DOHH2 (cell line): ENCODE measurements at regions not wholly inside any gene's neighbourhood (a gene's known extent, or its start where the extent isn't known, plus 50 kb on each side); places are given as distances from the start of the nearest gene placed in this dataset.

Experiments used
- H3F3A ChIP-seq: fragments of 200-600 bp; sonication (generic), shearing (Covaris generic); 2 replicates; pipeline ENCODE4 v1.6.0; 2016; ENCODE audit warnings: antibody characterized with exemption, mild to moderate bottlenecking; ENCODE audit not compliant: control insufficient read depth, insufficient read depth
- H3K27ac ChIP-seq: fragments of 200-600 bp; sonication (generic); 2 replicates; pipeline ENCODE4 v1.5.1; 2014; ENCODE audit warnings: low read depth, mild to moderate bottlenecking, low read length, moderate library complexity
- H3K27me3 ChIP-seq: fragments of 200-600 bp; sonication (generic); 2 replicates; pipeline ENCODE4 v1.6.1; 2014; ENCODE audit warnings: mild to moderate bottlenecking, low read length, mixed read lengths; ENCODE audit not compliant: control insufficient read depth
- H3K36me3 ChIP-seq: fragments of 200-600 bp; sonication (generic); 2 replicates; pipeline ENCODE4 v1.6.1; 2014; ENCODE audit warnings: mild to moderate bottlenecking, low read length, moderate library complexity, mixed read lengths; ENCODE audit not compliant: control insufficient read depth
- H3K4me1 ChIP-seq: fragments of 200-600 bp; sonication (generic); 2 replicates; pipeline ENCODE4 v1.6.1; 2014; ENCODE audit warnings: mild to moderate bottlenecking, low read length, mixed read lengths; ENCODE audit not compliant: control insufficient read depth
- H3K4me2 ChIP-seq: fragments of 200-600 bp; sonication (generic); 2 replicates; pipeline ENCODE4 v1.6.0; 2014; ENCODE audit warnings: mild to moderate bottlenecking, low read length, moderate library complexity
- H3K4me3 ChIP-seq: fragments of 200-600 bp; sonication (generic); 2 replicates; pipeline ENCODE4 v1.5.1; 2014; ENCODE audit warnings: mild to moderate bottlenecking, low read length, mixed read lengths
- H3K79me2 ChIP-seq: fragments of 200-600 bp; sonication (generic); 2 replicates; pipeline ENCODE4 v1.6.1; 2014; ENCODE audit warnings: mild to moderate bottlenecking, low read length, mixed read lengths; ENCODE audit not compliant: control insufficient read depth
- H3K9me2 ChIP-seq: fragments of 200-600 bp; sonication (generic); replicated peaks from 2 replicates; pipeline ENCODE4 v1.6.1; 2014; ENCODE audit warnings: mild to moderate bottlenecking, low read length, mixed read lengths; ENCODE audit not compliant: control insufficient read depth
- H3K9me3 ChIP-seq: fragments of 200-600 bp; sonication (generic); 2 replicates; pipeline ENCODE4 v1.6.1; 2014; ENCODE audit warnings: antibody characterized with exemption, low read length, mixed read lengths; ENCODE audit not compliant: control insufficient read depth, insufficient read depth
- H4K20me1 ChIP-seq: fragments of 200-600 bp; sonication (generic); 2 replicates; pipeline ENCODE4 v1.6.0; 2014; ENCODE audit warnings: low read depth, mild to moderate bottlenecking, antibody characterized with exemption, low read length, moderate library complexity; ENCODE audit not compliant: control insufficient read depth, insufficient read depth
- EZH2phosphoT487 ChIP-seq: fragments of 200-600 bp; sonication (generic); IDR thresholded peaks from 2 replicates; pipeline ENCODE4 v1.6.1; 2017; ENCODE audit warnings: borderline replicate concordance, mild to moderate bottlenecking, antibody characterized with exemption, low read length, moderate library complexity, mixed read lengths
- TF ChIP-seq, protein P1 (sequence below): fragments of 200-600 bp; sonication (generic); IDR thresholded peaks from one replicate; pipeline ENCODE4 v1.5.1; 2014; ENCODE audit warnings: antibody characterized with exemption, mild to moderate bottlenecking, low read depth, low read length; ENCODE audit not compliant: poor library complexity, severe bottlenecking

DNA sequence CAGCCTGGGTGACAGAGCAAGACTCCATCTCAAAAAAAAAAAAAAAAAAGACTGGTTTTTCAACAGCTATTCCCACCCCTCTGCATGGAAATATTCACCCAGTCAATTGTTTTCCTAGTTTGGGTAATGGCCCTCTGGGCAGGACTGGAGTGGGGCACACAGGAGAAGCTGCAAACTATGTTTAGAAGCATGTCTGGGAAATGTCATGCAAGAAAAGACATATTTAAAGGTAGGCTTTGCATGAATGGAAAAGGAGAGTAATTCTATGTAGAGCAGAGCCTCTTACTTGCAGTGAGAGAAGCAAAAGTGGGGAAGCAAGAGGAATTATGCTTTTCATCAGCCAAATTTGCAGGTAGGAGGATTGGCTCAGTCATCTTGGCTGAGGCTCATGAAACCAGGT, 276.5 kb upstream of the PLEKHG7 start:
- Histone ChIP-seq H3K27me3 (no peaks in the 10 kb centered on the region), H3K9me3 (no peaks in the 10 kb centered on the region), H3K4me2 (no peak overlapping the region), H3K27ac (no peak overlapping the region), H3K79me2 (no peaks in the 10 kb centered on the region), H4K20me1 (no peaks in the 10 kb centered on the region), H3K9me2 (no peaks in the 10 kb centered on the region), H3K4me3 (no peak overlapping the region), H3K36me3 (no peaks in the 10 kb centered on the region), H3K4me1 (peaks cover 26% of the 10 kb centered on the region), H3F3A (no peaks in the 10 kb centered on the region)
- TF ChIP-seq EZH2phosphoT487 = no peak
- TF ChIP-seq, protein P1, sequence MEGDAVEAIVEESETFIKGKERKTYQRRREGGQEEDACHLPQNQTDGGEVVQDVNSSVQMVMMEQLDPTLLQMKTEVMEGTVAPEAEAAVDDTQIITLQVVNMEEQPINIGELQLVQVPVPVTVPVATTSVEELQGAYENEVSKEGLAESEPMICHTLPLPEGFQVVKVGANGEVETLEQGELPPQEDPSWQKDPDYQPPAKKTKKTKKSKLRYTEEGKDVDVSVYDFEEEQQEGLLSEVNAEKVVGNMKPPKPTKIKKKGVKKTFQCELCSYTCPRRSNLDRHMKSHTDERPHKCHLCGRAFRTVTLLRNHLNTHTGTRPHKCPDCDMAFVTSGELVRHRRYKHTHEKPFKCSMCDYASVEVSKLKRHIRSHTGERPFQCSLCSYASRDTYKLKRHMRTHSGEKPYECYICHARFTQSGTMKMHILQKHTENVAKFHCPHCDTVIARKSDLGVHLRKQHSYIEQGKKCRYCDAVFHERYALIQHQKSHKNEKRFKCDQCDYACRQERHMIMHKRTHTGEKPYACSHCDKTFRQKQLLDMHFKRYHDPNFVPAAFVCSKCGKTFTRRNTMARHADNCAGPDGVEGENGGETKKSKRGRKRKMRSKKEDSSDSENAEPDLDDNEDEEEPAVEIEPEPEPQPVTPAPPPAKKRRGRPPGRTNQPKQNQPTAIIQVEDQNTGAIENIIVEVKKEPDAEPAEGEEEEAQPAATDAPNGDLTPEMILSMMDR = no peak

DNA sequence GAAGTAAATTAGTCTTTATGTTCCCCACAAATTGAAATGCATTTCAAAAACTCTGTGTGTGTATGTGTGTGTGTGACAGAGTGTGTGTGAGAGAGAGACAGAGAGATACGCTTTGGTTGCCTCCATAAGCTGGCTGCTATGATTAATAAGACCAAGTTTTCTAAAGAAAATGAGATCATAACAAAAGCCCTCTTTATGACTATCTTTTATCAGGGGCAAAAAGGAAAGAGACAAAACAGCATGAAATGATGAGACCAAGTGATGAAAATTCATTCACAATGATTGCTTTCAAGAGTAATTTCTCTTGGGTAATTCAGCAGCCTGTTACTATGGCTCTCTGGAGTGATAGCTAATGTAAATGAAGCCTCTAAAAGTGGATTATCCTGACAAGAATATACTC, 277.6 kb upstream of the PLEKHG7 start:
- no peaks in the 10 kb centered on the region for H3F3A ChIP-seq
- H3K9me3 ChIP-seq = no peaks in the 10 kb centered on the region
- peaks cover 26% of the 10 kb centered on the region for H3K4me1 ChIP-seq
- H3K27ac ChIP-seq = no peak overlapping the region
- TF ChIP-seq, protein P1 = no peak
- no peak for TF ChIP-seq EZH2phosphoT487
- no peak overlapping the region for H3K4me2 ChIP-seq
- H4K20me1 ChIP-seq = no peaks in the 10 kb centered on the region
- no peak overlapping the region for H3K4me3 ChIP-seq
- no peaks in the 10 kb centered on the region for H3K9me2 ChIP-seq
- no peaks in the 10 kb centered on the region for H3K27me3 ChIP-seq
- no peaks in the 10 kb centered on the region for H3K79me2 ChIP-seq
- no peaks in the 10 kb centered on the region for H3K36me3 ChIP-seq

DNA sequence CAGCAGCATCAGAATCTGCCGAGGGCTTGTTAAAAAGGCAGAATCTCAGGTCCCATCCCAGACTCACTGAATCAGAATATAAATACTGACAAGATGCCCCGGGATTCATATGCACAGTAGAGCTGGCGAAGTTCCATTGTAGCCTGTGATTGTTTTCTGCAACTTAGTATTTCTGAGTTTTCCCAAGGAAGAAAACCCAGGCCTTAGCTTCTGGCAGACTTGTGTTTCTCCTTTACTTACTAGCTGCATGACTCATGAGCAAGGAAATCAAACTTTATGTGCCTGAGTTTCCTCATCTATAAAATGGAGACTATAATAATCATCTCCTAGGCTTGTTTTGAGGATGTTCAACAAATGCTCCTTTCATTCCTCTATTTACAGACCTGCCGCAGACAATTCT, 278.5 kb upstream of the PLEKHG7 start:
- Histone ChIP-seq H3K36me3 (no peaks in the 10 kb centered on the region), H3K27me3 (no peaks in the 10 kb centered on the region), H3K4me1 (peaks cover 28% of the 10 kb centered on the region), H4K20me1 (no peaks in the 10 kb centered on the region), H3F3A (no peaks in the 10 kb centered on the region), H3K9me2 (no peaks in the 10 kb centered on the region), H3K27ac (no peak overlapping the region), H3K4me3 (no peak overlapping the region), H3K79me2 (no peaks in the 10 kb centered on the region), H3K4me2 (no peak overlapping the region), H3K9me3 (no peaks in the 10 kb centered on the region)
- TF ChIP-seq, protein P1 = no peak
- no peak for TF ChIP-seq EZH2phosphoT487

DNA sequence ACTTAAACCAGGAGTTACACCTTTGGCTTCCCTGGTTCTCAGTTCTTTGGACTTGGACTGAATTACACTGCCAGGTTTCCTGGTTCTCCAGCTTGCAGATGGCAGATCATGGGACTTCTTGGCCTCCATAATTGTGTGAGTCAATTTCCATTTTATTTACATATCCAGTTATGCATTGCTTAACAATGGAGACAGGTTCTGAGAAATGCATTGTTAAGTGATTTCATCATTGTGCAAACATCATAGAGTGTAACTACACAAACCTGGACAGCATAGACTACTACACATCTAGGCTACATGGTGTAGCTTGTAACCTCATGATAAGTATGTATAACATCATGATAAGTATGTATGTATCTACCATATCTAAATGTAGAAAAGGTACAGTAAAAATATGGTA, 276.1 kb upstream of the BTG1 start:
- no peak overlapping the region for H3K4me2 ChIP-seq

More for the DNA sequence above, 276.1 kb upstream of the BTG1 start:
- Histone ChIP-seq H3K9me2 (no peaks in the 10 kb centered on the region), H3K27ac (no peak overlapping the region), H3K9me3 (no peaks in the 10 kb centered on the region), H3K36me3 (no peaks in the 10 kb centered on the region), H3K4me1 (peaks cover 25% of the 10 kb centered on the region), H3K27me3 (no peaks in the 10 kb centered on the region), H4K20me1 (no peaks in the 10 kb centered on the region), H3K79me2 (no peaks in the 10 kb centered on the region), H3F3A (no peaks in the 10 kb centered on the region), H3K4me3 (no peak overlapping the region)
- TF ChIP-seq, protein P1 = no peak
- TF ChIP-seq EZH2phosphoT487 = no peak
